ENCODE measurements at regions not wholly inside any gene's neighbourhood (a gene's known extent, or its start where the extent isn't known, plus 50 kb on each side); places are given as distances from the start of the nearest gene placed in this dataset.
"Not testable (repeated sequence)": the region's sequence is repeated elsewhere in the genome, so short reads cannot be mapped to it uniquely, and the experiment has no call there.

DNA sequence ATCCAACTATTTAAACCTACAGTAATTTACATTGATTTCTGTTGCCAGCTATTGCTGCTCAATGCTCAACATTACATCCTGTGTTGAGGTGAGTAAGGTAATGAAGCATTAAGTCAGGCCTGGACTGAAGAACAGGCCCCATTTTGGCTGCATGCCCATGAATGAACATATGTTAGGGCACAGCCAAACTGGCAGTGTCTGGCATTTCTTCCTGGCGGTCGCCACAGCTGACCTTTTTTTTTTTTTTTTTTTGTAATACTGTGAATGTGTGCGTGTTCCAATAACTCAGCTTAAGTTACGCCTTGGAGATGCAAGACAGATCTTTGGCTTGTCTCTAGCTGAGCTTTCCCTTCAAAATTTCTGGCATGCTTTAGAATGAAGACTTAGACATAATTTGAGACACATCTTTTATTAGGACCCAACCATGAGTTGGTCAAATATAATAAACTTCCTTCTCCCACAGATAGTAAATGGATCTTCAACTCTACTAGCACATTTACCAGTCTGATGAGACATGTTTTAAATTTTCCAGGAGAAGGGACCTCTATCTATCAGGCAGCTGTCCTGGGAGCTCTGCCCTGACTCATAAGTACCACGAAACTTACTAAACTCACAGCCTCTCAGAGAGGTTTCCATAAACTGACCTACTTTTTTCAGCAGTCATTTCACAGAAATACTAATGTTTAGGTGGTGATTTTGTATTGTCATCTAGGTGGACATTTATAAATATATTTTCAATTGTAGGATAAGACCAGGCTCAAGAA, 341.1 kb upstream of the RUNX1 start:
- ChIA-PET POLR2A (interaction anchor here (0.6 to 0.7 kb wide), 2 partner anchors 84 to 645 kb away, joined by 5 read pairs; no protein-coding TSS in a partner anchor), CTCF (interaction anchor here (1.0 to 1.9 kb wide), 3 partner anchors 11 to 500 kb away, joined by 3 to 4 read pairs (median 3); no protein-coding TSS in a partner anchor)
- TF ChIP-seq, protein P1, sequence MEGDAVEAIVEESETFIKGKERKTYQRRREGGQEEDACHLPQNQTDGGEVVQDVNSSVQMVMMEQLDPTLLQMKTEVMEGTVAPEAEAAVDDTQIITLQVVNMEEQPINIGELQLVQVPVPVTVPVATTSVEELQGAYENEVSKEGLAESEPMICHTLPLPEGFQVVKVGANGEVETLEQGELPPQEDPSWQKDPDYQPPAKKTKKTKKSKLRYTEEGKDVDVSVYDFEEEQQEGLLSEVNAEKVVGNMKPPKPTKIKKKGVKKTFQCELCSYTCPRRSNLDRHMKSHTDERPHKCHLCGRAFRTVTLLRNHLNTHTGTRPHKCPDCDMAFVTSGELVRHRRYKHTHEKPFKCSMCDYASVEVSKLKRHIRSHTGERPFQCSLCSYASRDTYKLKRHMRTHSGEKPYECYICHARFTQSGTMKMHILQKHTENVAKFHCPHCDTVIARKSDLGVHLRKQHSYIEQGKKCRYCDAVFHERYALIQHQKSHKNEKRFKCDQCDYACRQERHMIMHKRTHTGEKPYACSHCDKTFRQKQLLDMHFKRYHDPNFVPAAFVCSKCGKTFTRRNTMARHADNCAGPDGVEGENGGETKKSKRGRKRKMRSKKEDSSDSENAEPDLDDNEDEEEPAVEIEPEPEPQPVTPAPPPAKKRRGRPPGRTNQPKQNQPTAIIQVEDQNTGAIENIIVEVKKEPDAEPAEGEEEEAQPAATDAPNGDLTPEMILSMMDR (IDR thresholded peaks at IDR 0.05; ENCODE audit: insufficient read depth, low read length, missing control alignments) = no peak
- no peak overlapping the region for H3K4me3 ChIP-seq (ENCODE audit: low read depth, low read length)
- DNase-seq (ENCODE audit: low read depth, low spot score) = peak; percentile 12

DNA sequence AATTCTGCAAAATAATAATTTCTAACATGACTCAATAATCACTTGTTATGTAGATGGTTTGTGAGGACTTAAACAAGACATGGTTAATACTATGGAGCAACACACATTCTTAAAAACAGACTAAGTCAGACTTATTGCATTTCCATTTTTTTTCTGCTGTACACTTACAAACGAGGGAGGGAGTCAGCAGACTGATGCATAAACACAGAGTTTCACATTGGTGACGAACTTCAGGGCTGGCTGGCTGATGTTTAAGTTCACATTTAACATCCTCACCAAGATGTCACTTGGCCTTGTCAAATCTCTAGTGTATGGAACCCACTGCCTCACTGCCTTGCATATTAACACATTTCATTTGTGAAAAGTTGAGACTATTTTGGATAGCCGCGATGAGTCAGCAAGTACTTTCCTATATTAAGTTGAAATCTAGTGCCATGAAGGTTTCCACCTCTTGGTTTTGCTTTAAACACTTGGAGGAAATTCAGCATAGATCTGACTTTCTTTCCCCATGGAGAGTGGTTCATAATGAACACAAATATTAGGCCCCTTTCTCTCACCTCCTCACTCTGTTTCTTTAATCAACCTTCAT, 337.5 kb upstream of the RUNX1 start:
- TF ChIP-seq, protein P1 (IDR thresholded peaks at IDR 0.05; ENCODE audit: insufficient read depth, low read length, missing control alignments) = no peak
- CTCF ChIA-PET = no interaction called here
- no peak overlapping the region for H3K4me3 ChIP-seq (ENCODE audit: low read depth, low read length)
- no peak for DNase-seq (ENCODE audit: low read depth, low spot score)
- POLR2A ChIA-PET = no interaction called here

DNA sequence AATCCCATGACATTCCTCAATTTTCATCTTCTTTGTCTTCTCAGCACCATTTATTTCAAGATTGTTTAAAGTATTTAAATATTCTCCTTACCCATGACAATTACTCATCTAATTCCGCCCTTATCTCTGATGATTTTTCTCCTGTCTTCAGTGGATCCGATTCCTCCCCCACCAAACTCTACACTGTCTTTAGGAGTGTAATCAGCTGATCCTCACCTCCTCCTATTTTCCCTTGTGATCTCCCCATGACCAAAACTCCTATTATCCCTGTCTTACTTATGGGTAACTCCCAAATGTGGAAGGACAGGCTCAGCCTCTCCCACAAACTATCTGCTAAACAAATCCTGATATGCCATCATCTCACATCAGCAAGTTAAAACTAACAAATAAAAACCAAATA, 335.3 kb upstream of the RUNX1 start:
- H3K4me3 ChIP-seq (ENCODE audit: low read depth, low read length) = no peak overlapping the region
- no peak for DNase-seq (ENCODE audit: low read depth, low spot score)
- TF ChIP-seq, protein P1 (IDR thresholded peaks at IDR 0.05; ENCODE audit: insufficient read depth, low read length, missing control alignments) = no peak
- CTCF ChIA-PET = no interaction called here
- POLR2A ChIA-PET = no interaction called here

DNA sequence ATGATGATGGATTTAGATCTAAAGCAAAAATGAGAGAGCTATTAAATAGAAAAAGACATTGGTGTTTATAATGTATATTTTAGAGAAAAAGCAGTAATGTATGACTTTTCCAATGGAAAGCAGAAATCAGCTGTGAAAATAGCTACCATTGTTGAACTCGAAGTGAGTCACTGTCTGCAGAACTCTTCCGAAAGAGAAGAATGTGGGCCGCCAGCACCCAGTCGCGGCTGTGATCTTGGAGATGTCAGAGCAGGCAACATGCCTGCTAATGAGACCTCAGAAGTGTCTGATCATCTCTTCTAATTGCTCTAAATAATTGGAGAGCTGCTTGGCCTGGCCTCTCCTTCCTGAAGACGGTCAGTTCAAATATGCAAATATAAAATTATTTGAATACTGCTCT, 333.6 kb upstream of the RUNX1 start:
- no peak overlapping the region for H3K4me3 ChIP-seq (ENCODE audit: low read depth, low read length)
- TF ChIP-seq, protein P1 (IDR thresholded peaks at IDR 0.05; ENCODE audit: insufficient read depth, low read length, missing control alignments) = no peak
- POLR2A ChIA-PET = no interaction called here
- no peak for DNase-seq (ENCODE audit: low read depth, low spot score)
- CTCF ChIA-PET = interaction anchor here (0.8 to 0.9 kb wide), 2 partner anchors 10 to 646 kb away, joined by 3 read pairs; no protein-coding TSS in a partner anchor

DNA sequence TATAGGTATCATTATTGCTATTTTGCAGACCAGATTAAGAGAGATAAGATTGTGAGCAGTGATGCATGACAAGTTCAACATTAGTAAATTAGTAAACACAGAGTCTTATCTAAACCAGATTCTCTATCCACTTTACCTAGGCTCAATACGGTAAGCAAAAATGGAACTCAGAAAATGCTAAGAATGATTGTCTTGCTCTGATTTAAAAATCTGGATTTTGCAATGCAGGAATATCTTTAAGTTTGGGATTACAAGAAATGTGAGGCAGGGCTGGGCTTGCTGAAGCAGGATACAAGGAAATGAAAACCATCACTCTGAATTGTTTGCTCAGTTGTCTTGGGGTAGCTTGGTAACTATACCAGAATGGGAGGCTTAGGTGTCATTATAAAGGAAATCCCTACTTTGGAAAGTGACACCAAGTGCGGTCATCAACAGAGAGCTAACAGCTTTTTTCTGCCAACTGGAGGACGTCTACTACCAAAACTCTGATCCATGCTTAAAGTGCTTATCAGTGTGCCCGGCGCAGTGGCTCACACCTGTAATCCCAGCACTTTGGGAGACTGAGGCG, 332.7 kb upstream of the RUNX1 start:
- no peak overlapping the region for H3K4me3 ChIP-seq (ENCODE audit: low read depth, low read length)
- POLR2A ChIA-PET = no interaction called here
- DNase-seq (ENCODE audit: low read depth, low spot score) = no peak
- TF ChIP-seq, protein P1 (IDR thresholded peaks at IDR 0.05; ENCODE audit: insufficient read depth, low read length, missing control alignments) = no peak
- CTCF ChIA-PET = interaction anchor here (0.8 to 1.0 kb wide), 2 partner anchors 11 to 18 kb away, joined by 3 read pairs; no protein-coding TSS in a partner anchor

DNA sequence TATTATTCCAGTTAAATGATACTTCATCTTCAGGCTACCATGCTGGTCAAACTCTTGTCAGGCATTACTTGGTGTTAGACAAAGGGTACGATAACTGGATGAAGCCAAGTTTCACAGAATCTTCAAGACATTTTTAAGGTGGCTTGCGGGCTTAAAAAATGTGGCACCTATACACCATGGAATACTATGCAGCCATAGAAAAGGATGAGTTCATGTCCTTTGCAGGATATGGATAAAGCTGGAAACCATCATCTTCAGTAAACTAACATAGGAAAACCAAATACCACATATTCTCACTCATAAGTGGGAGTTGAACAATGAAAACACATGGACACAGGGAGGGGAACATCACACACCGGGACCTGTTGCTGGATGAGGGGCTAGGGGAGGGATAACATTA, 331.2 kb upstream of the RUNX1 start:
- not testable (repeated sequence) for DNase-seq (ENCODE audit: low read depth, low spot score)

More for the DNA sequence above, 331.2 kb upstream of the RUNX1 start:
- CTCF ChIA-PET; H3K4me3 ChIP-seq (ENCODE audit: low read depth, low read length); POLR2A ChIA-PET: not testable (repeated sequence)

Data from AG04449 (cell line).